Lung (tissue), 11 donors: ENCODE measurements at regions not wholly inside any gene's neighbourhood (a gene's known extent, or its start where the extent isn't known, plus 50 kb on each side); places are given as distances from the start of the nearest gene placed in this dataset.

ENCODE experiments used
- ATAC-seq: fragments of 200-7000 bp; cut with Tn5 transposase; one replicate; pipeline ENCODE4 v1.9.1; 2020; ENCODE audit warnings: moderate number of reproducible peaks; ENCODE audit not compliant: insufficient read depth, low FRiP score
- DNase-seq, 3 donors: peaks; one replicate each; pipeline ENCODE4 v3.0.0-alpha.2; 2013 to 2017
- H3K27ac ChIP-seq, 2 donors: one replicate each; pipeline ENCODE4 v1.5.1; 2013; ENCODE audit warnings: mild to moderate bottlenecking in 2 of 2, moderate library complexity in 2 of 2, control low read depth in 1 of 2, inconsistent platforms in 1 of 2, low read depth in 1 of 2, low read length in 1 of 2
- H3K27me3 ChIP-seq, 3 donors: one replicate each; pipeline ENCODE4 v1.5.1; 2013; ENCODE audit warnings: low read length in 2 of 3; ENCODE audit not compliant: control insufficient read depth in 3 of 3, insufficient read depth in 3 of 3
- H3K36me3 ChIP-seq, 4 donors: one replicate each; pipeline ENCODE4 v1.5.1; 2013; ENCODE audit warnings: low read length in 4 of 4, mild to moderate bottlenecking in 1 of 4, moderate library complexity in 1 of 4; ENCODE audit not compliant: control insufficient read depth in 4 of 4, insufficient read depth in 4 of 4
- H3K4me1 ChIP-seq, 5 donors: one replicate each; pipeline ENCODE4 v1.5.1; 2013; ENCODE audit warnings: low read length in 5 of 5, mild to moderate bottlenecking in 2 of 5, moderate library complexity in 1 of 5; ENCODE audit not compliant: control insufficient read depth in 5 of 5, insufficient read depth in 5 of 5
- H3K4me3 ChIP-seq: one replicate; pipeline ENCODE4 v1.5.1; 2013; ENCODE audit warnings: mild to moderate bottlenecking, control low read depth, moderate library complexity
- H3K9ac ChIP-seq, 2 donors: one replicate each; pipeline ENCODE4 v1.5.1; 2013; ENCODE audit warnings: low read length in 2 of 2, control low read depth in 1 of 2; ENCODE audit not compliant: insufficient read depth in 1 of 2
- H3K9me3 ChIP-seq, 4 donors: one replicate each; pipeline ENCODE4 v1.5.1; 2013; ENCODE audit warnings: low read length in 3 of 4, mild to moderate bottlenecking in 1 of 4, moderate library complexity in 1 of 4; ENCODE audit not compliant: control insufficient read depth in 4 of 4, insufficient read depth in 3 of 4
- CTCF ChIP-seq: IDR thresholded peaks from 2 replicates; pipeline ENCODE4 v1.5.1; 2012; ENCODE audit warnings: mild to moderate bottlenecking; ENCODE audit errors: control extremely low read depth, extremely low read depth
- WGBS, 2 donors: extraction: QIAGEN DNeasy Blood & Tissue Kit; methylation state at CpG; one replicate each; pipeline ENCODE4 v1.1.7; 2013; 5-methylcytosine and 5-hydroxymethylcytosine counted together
- donor health status: control.
- donor health status: control.
- donor health status: Bipolar disorder and iron deficiency.
- donor health status: healthy.
- donor health status: DM: yes; HTN: yes; CAD: no.

DNA sequence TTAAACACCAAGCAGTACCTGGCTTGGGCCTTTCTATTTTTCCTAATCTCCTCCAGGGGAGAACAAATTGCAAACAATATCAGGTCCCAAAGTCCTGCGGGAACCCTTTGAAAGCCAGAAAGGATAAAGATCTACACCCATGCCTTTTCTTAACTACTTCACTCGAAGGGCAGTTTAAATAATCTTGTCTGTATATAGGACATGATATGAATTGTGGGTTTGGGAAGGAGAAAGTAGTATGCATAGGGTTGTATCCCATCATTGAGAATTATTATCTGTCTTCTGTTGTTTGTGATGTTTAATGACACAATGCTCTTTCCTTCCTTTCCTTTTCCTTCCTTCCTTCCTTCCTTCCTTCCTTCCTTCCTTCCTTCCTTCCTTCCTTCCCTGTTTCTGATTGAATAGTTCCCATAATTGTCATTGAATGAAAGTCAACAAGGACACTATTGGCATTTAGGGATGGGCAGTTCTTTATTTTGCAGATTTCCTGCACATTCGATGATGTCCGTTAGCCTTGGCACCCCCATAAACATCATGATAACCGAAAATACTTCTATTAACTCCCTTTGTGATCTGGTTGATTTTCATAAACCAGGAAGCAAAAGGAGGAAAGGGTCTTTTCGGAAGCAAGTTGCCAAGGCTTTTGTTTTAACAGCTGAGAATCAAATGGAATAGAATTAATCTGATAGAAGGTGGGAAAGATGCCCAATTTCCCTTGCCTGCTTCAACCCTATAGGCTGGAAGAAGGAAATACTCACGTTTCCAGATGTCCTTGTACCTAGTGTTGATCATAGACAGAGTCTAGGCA lies 141.3 kb downstream of the ATG4C start:
- H3K9me3 ChIP-seq: peaks cover 0 to 2% (median 0%) of the 10 kb centered on the region in 4 donors
- no peaks in the 10 kb centered on the region for H3K27me3 ChIP-seq
- no peak overlapping the region for H3K4me3 ChIP-seq
- no peaks in the 10 kb centered on the region for H3K4me1 ChIP-seq
- no peak for TF ChIP-seq CTCF
- ATAC-seq (no peak), DNase-seq (no peak)
- WGBS, 2 donors: 78 to 85% methylated on average over 7 of the region's 7 CpGs
- no peak overlapping the region for H3K27ac ChIP-seq
- H3K36me3 ChIP-seq: no peaks in the 10 kb centered on the region
- H3K9ac ChIP-seq: no peak overlapping the region

- Histone ChIP-seq H3K9me3 (peaks cover 0 to 2% (median 0%) of the 10 kb centered on the region in 4 donors), H3K4me1 (no peaks in the 10 kb centered on the region), H3K4me3 (no peak overlapping the region), H3K36me3 (no peaks in the 10 kb centered on the region), H3K27ac (no peak overlapping the region), H3K27me3 (no peaks in the 10 kb centered on the region), H3K9ac (no peak overlapping the region)
- WGBS, 2 donors: 83 to 89% methylated on average over 4 of the region's 4 CpGs
- no peak for DNase-seq
- no peak for TF ChIP-seq CTCF
- no peak for ATAC-seq
Measured at GRCh38 chr1:62926681-62927252, 142.8 kb downstream of the ATG4C start.

GRCh38 chr1:62928885-62929284 lies 145.0 kb downstream of the ATG4C start:
- Histone ChIP-seq H3K4me3 (no peak overlapping the region), H3K9me3 (peaks cover 0 to 2% (median 0%) of the 10 kb centered on the region in 4 donors), H3K9ac (no peak overlapping the region), H3K36me3 (no peaks in the 10 kb centered on the region), H3K27me3 (no peaks in the 10 kb centered on the region), H3K4me1 (no peaks in the 10 kb centered on the region), H3K27ac (no peak overlapping the region)
- no peak for TF ChIP-seq CTCF
- DNase-seq (no peak), ATAC-seq (no peak)
- WGBS, 2 donors: 91 to 97% methylated on average over 4 of the region's 4 CpGs
